Testis (tissue), 2 donors: ENCODE measurements at regions not wholly inside any gene's neighbourhood (a gene's known extent, or its start where the extent isn't known, plus 50 kb on each side); places are given as distances from the start of the nearest gene placed in this dataset.

Experiments used
- DNase-seq: peaks from one replicate; pipeline ENCODE4 v3.0.0-alpha.2; 2019
- H3K27ac ChIP-seq, 2 donors: fragments of 200-600 bp; sonication (generic); one replicate each; pipeline ENCODE4 v1.5.1; 2019
- H3K27me3 ChIP-seq: fragments of 200-600 bp; sonication (generic); one replicate; pipeline ENCODE4 v1.5.1; 2019
- H3K36me3 ChIP-seq: fragments of 200-600 bp; sonication (generic); one replicate; pipeline ENCODE4 v1.5.1; 2017; ENCODE audit warnings: low read depth; ENCODE audit errors: missing control alignments
- H3K4me1 ChIP-seq: fragments of 200-600 bp; sonication (generic); one replicate; pipeline ENCODE4 v1.5.1; 2019
- H3K4me3 ChIP-seq, 2 donors: fragments of 200-600 bp; sonication (generic); one replicate each; pipeline ENCODE4 v1.5.1; 2017 to 2019
- H3K9me3 ChIP-seq: fragments of 200-600 bp; sonication (generic); one replicate; pipeline ENCODE4 v1.5.1; 2017
- POLR2A ChIP-seq: fragments of 450-650 bp; IDR thresholded peaks from one replicate; pipeline ENCODE4 v1.6.1; 2017; ENCODE audit warnings: antibody characterized with exemption, mild to moderate bottlenecking, moderate library complexity
- WGBS, 2 donors: methylation state at CpG; one replicate each; pipeline ENCODE4 v1.1.5; 2018; 5-methylcytosine and 5-hydroxymethylcytosine counted together
- intact Hi-C: fragments of 100-400 bp; cut with DNase I; formaldehyde crosslinking; loops from one replicate; pipeline ENCODE4 v1.15.1; 2023; ENCODE audit warnings: low total_unique reads
- TF ChIP-seq, protein P1 (sequence below), 3 experiments: fragments of 450-650 bp in 2 of 3; fragments of 200-600 bp in 1 of 3; sonication (generic) in 1 of 3; IDR thresholded peaks; one replicate each; pipeline ENCODE4 v1.5.1; 2016 to 2019; ENCODE audit warnings: antibody characterized with exemption in 3 of 3, mild to moderate bottlenecking in 2 of 3, moderate library complexity in 1 of 3

DNA sequence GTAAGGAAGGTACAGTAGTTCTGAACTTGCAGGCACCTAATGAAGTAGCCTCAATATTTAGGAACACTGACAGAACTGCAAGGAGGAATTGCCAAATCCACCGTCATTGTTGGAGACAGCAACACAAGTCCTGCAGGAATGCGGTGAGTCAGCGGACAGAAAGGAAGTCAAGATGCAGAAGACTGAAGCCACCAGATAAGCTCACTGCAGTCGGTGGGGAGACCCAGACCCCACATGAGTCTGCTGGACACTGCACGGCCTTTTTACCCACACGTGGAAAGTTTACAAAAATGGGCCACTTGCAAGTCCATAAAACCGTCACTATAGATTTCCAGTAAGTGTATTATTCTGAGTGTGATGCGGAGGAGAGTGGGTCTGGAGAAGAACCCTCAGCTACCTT lies 1471.6 kb downstream of the TBC1D22A start:
- Histone ChIP-seq H3K4me1 (no peaks in the 10 kb centered on the region), H3K27ac (no peak overlapping the region), H3K27me3 (no peaks in the 10 kb centered on the region), H3K4me3 (no peak overlapping the region), H3K36me3 (no peaks in the 10 kb centered on the region), H3K9me3 (no peaks in the 10 kb centered on the region)
- DNase-seq: peak; percentile 1
- TF ChIP-seq, protein P1, sequence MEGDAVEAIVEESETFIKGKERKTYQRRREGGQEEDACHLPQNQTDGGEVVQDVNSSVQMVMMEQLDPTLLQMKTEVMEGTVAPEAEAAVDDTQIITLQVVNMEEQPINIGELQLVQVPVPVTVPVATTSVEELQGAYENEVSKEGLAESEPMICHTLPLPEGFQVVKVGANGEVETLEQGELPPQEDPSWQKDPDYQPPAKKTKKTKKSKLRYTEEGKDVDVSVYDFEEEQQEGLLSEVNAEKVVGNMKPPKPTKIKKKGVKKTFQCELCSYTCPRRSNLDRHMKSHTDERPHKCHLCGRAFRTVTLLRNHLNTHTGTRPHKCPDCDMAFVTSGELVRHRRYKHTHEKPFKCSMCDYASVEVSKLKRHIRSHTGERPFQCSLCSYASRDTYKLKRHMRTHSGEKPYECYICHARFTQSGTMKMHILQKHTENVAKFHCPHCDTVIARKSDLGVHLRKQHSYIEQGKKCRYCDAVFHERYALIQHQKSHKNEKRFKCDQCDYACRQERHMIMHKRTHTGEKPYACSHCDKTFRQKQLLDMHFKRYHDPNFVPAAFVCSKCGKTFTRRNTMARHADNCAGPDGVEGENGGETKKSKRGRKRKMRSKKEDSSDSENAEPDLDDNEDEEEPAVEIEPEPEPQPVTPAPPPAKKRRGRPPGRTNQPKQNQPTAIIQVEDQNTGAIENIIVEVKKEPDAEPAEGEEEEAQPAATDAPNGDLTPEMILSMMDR (IDR thresholded peaks at IDR 0.05): no peak
- no peak for TF ChIP-seq POLR2A
- WGBS, 2 donors: 91 to 92% methylated on average over 8 of the region's 8 CpGs
- intact Hi-C loops: no loop called here

DNA sequence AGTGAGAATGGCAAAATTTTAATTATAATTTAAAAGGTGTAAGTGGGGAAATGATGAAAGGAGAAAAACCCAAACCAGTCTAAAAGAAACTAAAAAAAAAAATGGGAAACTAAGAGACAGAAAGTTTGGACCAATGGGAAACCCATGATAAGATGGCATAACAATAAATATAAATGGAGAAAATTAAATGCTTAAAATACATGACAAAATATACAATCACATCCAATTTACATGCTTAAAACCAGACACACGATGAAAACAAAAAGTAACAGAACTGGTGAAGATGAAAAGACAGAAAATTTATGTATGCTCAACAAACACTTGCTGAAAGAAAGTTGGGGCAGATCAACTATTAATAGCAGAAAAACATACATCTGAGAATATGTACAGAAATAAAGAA lies 1471.1 kb downstream of the TBC1D22A start:
- Histone ChIP-seq H3K27ac (no peak overlapping the region), H3K4me1 (no peaks in the 10 kb centered on the region), H3K36me3 (no peaks in the 10 kb centered on the region), H3K4me3 (no peak overlapping the region), H3K27me3 (no peaks in the 10 kb centered on the region), H3K9me3 (no peaks in the 10 kb centered on the region)
- TF ChIP-seq, protein P1 (IDR thresholded peaks at IDR 0.05): no peak
- TF ChIP-seq POLR2A: no peak
- intact Hi-C loops: no loop called here
- no peak for DNase-seq
- 82 to 90% methylated on average over 1 of the region's 1 CpG for WGBS, 2 donors

DNA sequence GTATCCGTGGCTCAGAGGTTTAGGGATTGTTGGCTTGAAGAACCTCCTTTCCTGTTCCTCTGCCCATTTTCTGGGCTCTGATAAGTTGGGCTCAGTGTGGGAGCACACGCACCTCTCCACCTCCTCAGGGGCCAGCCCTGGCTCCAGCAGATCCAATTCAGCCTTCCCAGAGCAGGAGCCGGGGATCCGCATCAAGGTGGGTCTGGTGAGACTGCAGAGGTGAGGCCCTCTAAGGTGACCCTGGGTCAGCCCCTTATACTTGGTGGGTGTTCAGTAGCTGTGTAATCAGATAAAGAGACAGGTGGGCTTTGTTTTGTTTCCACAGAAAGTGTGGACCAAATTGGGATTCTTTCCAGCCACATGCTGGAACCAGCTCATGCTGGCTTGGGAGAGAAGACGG lies 1466.0 kb downstream of the TBC1D22A start:
- no peaks in the 10 kb centered on the region for H3K9me3 ChIP-seq
- WGBS, 2 donors: 93 to 95% methylated on average over 5 of the region's 5 CpGs
- H3K4me1 ChIP-seq: no peaks in the 10 kb centered on the region
- no peak overlapping the region for H3K4me3 ChIP-seq
- intact Hi-C loops: no loop called here
- peak; percentile 0 for DNase-seq
- H3K27ac ChIP-seq: no peak overlapping the region
- TF ChIP-seq, protein P1 (IDR thresholded peaks at IDR 0.05): no peak
- TF ChIP-seq POLR2A: no peak
- H3K36me3 ChIP-seq: no peaks in the 10 kb centered on the region
- no peaks in the 10 kb centered on the region for H3K27me3 ChIP-seq

DNA sequence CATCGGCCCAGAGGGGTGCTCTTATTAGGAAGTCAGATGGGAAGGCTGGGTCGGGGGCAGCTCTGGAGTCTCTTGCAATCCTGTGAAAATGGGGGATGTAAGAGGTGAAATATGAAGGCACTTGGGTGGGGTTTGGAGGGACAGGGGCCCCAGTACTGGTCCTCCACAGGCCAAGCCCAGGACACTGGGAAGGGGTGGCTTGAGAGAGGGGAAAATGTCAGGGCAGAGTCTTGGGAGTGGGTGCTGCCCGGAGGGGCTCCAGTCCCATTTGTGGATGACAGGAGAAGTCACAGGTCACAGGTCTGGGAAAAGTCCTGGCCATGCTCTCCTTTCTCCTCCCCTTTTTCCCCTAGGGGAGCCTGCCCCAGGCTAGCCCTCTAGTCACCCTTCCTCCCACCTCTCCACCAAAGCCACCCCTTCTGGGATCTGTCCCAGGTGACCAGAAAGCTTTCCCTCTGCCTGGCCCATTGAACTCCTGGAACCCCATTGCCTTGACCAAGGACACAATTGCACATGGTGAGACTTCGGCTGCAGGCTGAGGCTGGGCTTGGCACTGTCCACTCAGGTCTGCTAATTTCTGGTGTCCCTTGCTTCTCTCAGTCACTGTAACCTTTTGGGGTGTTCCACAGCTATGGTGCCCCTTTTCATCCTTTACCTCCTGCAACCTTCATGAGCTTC lies 1465.0 kb downstream of the TBC1D22A start:
- H3K36me3 ChIP-seq: no peaks in the 10 kb centered on the region
- no peaks in the 10 kb centered on the region for H3K4me1 ChIP-seq
- WGBS, 2 donors: 88 to 92% methylated on average over 4 of the region's 4 CpGs
- H3K4me3 ChIP-seq: no peak overlapping the region
- no peak overlapping the region for H3K27ac ChIP-seq
- peak; percentile 6 for DNase-seq
- TF ChIP-seq, protein P1 (IDR thresholded peaks at IDR 0.05): no peak
- no peak for TF ChIP-seq POLR2A
- H3K27me3 ChIP-seq: no peaks in the 10 kb centered on the region
- intact Hi-C loops: no loop called here
- H3K9me3 ChIP-seq: no peaks in the 10 kb centered on the region
